Ishikawa (cell line): ENCODE measurements at regions not wholly inside any gene's neighbourhood (a gene's known extent, or its start where the extent isn't known, plus 50 kb on each side); places are given as distances from the start of the nearest gene placed in this dataset.

Source experiments
- EP300 ChIP-seq: IDR thresholded peaks from 2 replicates; pipeline ENCODE4 v1.6.1; 2012; ENCODE audit warnings: borderline replicate concordance
- RAD21 ChIP-seq: IDR thresholded peaks from 2 replicates; pipeline ENCODE4 v1.6.1; 2012; ENCODE audit warnings: low read depth

DNA sequence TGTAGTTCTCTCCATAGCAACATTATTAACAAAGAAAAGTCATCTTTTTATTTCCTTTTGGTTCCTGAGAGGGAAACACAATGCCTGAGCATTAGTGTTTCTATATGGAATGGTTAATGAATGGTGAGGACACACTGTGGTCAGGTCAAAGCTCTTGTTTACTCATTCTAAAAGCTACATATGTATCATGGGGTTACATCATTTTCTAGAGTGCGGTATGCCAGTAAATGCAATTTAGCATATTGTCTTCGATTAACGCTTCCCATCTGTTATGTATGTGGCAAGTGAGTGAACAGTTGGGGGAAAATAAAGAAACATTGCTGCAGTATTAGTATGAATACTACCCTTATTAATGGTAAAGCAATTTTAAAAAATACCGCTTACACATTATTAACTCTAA, 1152.2 kb upstream of the SPRY2 start:
- TF ChIP-seq RAD21 (no peak), EP300 (no peak)
